ENCODE measurements at regions not wholly inside any gene's neighbourhood (a gene's known extent, or its start where the extent isn't known, plus 50 kb on each side); places are given as distances from the start of the nearest gene placed in this dataset.
"Not testable (repeated sequence)": the region's sequence is repeated elsewhere in the genome, so short reads cannot be mapped to it uniquely, and the experiment has no call there.

DNA sequence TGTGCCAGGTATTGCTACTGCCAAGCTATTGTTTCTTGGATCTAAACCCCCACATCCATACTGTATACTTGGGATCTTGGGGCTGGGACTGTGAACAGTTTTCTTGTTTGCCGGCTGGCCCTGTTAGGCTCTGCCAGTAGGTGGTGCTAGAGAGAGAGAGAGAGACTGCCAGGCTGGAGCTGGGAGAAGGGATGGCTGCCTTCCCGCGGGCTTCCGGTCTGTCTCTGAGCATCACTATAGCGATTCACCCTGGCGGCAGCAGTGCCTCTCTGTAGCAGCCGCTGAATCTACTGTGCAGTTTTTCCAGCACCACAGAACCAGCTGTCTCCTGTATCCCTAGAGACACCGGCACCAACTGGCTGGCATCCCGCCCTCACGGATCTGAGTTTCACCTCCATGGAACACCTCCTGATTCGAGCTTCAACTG is 201.2 kb downstream of the UTP18 start:
- Histone ChIP-seq H3K27me3 (ENCODE audit: control insufficient read depth, insufficient read depth, low read length) (no peaks in the 10 kb centered on the region), H3K4me3 (ENCODE audit: low read depth, low read length) (no peak overlapping the region)

DNA sequence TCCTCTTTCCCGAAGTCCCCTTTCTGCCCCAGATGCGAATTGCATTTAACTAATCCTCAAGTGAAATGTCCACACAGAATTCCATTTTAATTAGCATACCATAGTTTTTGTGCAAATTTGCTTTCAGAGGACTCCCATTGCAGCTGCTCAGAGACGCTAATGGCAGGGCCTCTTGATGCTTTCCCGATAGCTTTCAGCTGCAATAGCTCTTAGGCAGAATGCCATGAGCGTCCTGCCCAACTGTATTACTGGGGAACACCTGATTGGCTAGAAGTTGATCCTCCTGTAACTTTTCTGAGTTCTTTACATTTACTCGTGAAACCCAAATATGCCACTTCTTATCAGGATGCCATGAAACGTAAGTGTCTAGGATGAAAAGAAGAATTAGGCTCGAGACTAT is 203.0 kb downstream of the UTP18 start:
- Histone ChIP-seq H3K4me3 (ENCODE audit: low read depth, low read length) (no peak overlapping the region), H3K9ac (ENCODE audit: low read depth, low read length) (no peak overlapping the region), H3K27ac (ENCODE audit: low read depth, low read length) (no peak overlapping the region), H3K4me1 (ENCODE audit: control insufficient read depth, insufficient read depth, low read length) (no peaks in the 10 kb centered on the region), H3K27me3 (ENCODE audit: control insufficient read depth, insufficient read depth, low read length) (no peaks in the 10 kb centered on the region), H3K9me3 (ENCODE audit: control insufficient read depth, insufficient read depth, low read length) (no peaks in the 10 kb centered on the region), H3K36me3 (ENCODE audit: control insufficient read depth, insufficient read depth, low read length) (no peaks in the 10 kb centered on the region)

More for the DNA sequence above, 201.2 kb downstream of the UTP18 start:
- Histone ChIP-seq H3K9ac (ENCODE audit: low read depth, low read length) (no peak overlapping the region), H3K27ac (ENCODE audit: low read depth, low read length) (no peak overlapping the region), H3K36me3 (ENCODE audit: control insufficient read depth, insufficient read depth, low read length) (no peaks in the 10 kb centered on the region), H3K9me3 (ENCODE audit: control insufficient read depth, insufficient read depth, low read length) (no peaks in the 10 kb centered on the region), H3K4me1 (ENCODE audit: control insufficient read depth, insufficient read depth, low read length) (no peaks in the 10 kb centered on the region)

DNA sequence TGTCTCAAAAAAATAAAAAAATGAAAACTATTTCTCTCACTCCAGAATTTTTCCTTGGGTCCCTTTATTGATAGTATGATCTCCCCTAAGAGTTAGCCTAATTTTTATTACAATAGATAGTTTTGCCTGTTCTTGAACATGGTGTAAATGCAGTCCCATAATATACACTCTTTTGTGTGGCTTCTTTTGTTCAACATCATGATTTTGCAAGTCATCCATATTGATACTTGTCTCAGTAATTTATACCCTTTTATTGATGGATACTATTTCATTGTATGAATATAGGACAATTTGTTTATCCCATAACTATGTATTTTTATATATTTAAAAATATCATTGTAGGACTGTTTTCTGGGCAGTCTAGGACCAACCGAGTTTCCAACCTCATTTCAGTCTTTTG is 207.0 kb downstream of the UTP18 start:
- no peaks in the 10 kb centered on the region for H3K9me3 ChIP-seq (ENCODE audit: control insufficient read depth, insufficient read depth, low read length)
- 0 out of 2 replicates have a peak, but pooled peaks cover 9% of the 10 kb centered on the region for H3K4me1 ChIP-seq (ENCODE audit: control insufficient read depth, insufficient read depth, low read length)
- no peak overlapping the region for H3K4me3 ChIP-seq (ENCODE audit: low read depth, low read length)
- no peak overlapping the region for H3K27ac ChIP-seq (ENCODE audit: low read depth, low read length)
- H3K27me3 ChIP-seq (ENCODE audit: control insufficient read depth, insufficient read depth, low read length) = no peaks in the 10 kb centered on the region
- H3K36me3 ChIP-seq (ENCODE audit: control insufficient read depth, insufficient read depth, low read length) = no peaks in the 10 kb centered on the region
- H3K9ac ChIP-seq (ENCODE audit: low read depth, low read length) = no peak overlapping the region

DNA sequence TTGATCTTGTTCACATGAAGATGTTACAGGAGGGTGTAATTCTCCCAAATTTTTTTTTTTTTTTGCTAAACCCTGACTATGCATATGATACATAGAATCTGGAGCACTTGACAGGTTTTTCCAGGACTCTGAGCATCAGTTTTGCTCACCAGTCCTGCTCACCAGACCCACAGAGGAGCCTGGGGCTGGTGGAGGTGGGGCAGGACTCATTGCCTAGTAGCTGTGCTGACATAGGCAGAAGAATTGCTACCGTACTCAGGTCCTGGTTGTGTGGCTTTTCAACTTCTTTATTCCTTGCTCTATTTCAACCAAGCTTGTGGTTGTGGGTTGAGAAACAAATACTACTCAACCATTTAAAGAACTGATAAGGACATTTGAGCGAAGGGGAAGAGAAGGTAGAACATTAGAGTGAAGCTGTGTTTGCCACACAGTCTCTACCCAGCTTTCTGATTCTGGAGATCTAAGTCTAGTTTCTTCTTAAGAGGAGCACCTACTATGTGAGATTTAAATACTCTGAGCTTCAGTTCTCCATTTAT is 212.4 kb downstream of the UTP18 start:
- Histone ChIP-seq H3K36me3 (ENCODE audit: control insufficient read depth, insufficient read depth, low read length) (no peaks in the 10 kb centered on the region), H3K27ac (ENCODE audit: low read depth, low read length) (no peak overlapping the region), H3K9ac (ENCODE audit: low read depth, low read length) (no peak overlapping the region), H3K9me3 (ENCODE audit: control insufficient read depth, insufficient read depth, low read length) (no peaks in the 10 kb centered on the region), H3K4me1 (ENCODE audit: control insufficient read depth, insufficient read depth, low read length) (peaks cover 15% of the 10 kb centered on the region), H3K4me3 (ENCODE audit: low read depth, low read length) (no peak overlapping the region), H3K27me3 (ENCODE audit: control insufficient read depth, insufficient read depth, low read length) (no peaks in the 10 kb centered on the region)

DNA sequence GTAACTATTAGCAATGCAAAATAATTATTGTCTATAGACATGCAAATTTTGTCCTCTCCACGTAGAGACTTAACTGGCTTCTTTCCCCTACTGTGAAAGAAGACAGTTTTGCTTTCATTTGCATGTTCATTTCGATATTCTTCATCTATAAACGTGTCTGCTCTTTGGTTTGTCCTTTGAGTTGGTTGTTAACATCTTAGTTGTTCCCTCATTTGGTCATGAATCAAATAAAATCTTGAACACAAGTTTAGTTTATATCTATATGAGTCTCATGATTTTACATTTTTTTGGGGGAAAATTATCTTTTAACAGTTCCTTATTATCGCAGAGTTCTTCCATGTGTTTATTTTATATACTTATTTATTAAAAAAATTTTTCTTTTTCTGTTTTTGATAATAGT is 214.4 kb downstream of the UTP18 start:
- no peak overlapping the region for H3K9ac ChIP-seq (ENCODE audit: low read depth, low read length)
- H3K27me3 ChIP-seq (ENCODE audit: control insufficient read depth, insufficient read depth, low read length) = no peaks in the 10 kb centered on the region

DNA sequence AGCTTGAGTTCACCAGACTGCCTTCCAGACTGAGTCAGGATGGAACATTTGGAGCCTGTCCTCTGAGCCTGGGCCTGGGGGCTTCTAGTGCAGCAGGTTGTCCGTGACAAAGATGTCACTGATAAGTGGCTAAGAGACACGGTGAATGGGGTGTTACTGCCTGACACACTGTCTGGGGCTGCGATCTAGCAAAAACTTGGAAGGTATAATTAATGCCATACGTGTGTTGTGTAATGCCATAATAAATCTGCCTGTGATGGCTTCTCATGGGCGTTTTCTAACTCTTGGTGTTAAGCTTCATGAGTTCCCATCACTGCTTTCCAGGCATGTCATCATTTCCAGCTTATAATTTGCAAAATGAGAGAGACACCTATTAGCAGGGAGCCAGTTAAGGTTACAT is 215.4 kb downstream of the UTP18 start:
- Histone ChIP-seq H3K4me1 (ENCODE audit: control insufficient read depth, insufficient read depth, low read length) (peaks cover 15% of the 10 kb centered on the region), H3K27ac (ENCODE audit: low read depth, low read length) (no peak overlapping the region), H3K36me3 (ENCODE audit: control insufficient read depth, insufficient read depth, low read length) (no peaks in the 10 kb centered on the region), H3K4me3 (ENCODE audit: low read depth, low read length) (no peak overlapping the region), H3K9ac (ENCODE audit: low read depth, low read length) (no peak overlapping the region), H3K9me3 (ENCODE audit: control insufficient read depth, insufficient read depth, low read length) (no peaks in the 10 kb centered on the region), H3K27me3 (ENCODE audit: control insufficient read depth, insufficient read depth, low read length) (no peaks in the 10 kb centered on the region)

More for the DNA sequence above, 214.4 kb downstream of the UTP18 start:
- H3K4me3 ChIP-seq (ENCODE audit: low read depth, low read length) = no peak overlapping the region; the same call in 1 of the 2 replicates
- no peaks in the 10 kb centered on the region for H3K36me3 ChIP-seq (ENCODE audit: control insufficient read depth, insufficient read depth, low read length)
- H3K9me3 ChIP-seq (ENCODE audit: control insufficient read depth, insufficient read depth, low read length) = no peaks in the 10 kb centered on the region
- no peak overlapping the region for H3K27ac ChIP-seq (ENCODE audit: low read depth, low read length)
- H3K4me1 ChIP-seq (ENCODE audit: control insufficient read depth, insufficient read depth, low read length) = peaks cover 15% of the 10 kb centered on the region

DNA sequence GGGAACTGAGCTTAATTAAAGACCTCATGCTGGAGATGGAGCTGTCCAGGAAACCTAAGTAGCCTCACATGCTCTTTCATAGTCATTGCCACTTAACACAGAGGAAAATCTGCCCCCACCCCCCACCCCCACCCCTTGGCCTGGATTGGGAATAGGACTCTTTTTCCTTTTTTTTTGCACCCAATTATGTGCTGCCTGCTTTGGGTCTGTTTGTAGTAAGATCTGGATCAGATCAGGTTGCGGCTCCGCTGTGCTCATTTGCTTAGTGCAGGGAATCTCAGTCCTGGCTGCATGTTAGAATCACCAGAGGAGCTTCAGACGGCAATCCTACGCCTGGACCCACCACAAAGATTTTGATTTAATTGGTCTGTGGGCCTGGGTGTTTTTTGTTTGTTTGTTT is 219.0 kb downstream of the UTP18 start:
- no peak overlapping the region for H3K4me3 ChIP-seq (ENCODE audit: low read depth, low read length)
- H3K27me3 ChIP-seq (ENCODE audit: control insufficient read depth, insufficient read depth, low read length) = no peaks in the 10 kb centered on the region
- H3K27ac ChIP-seq (ENCODE audit: low read depth, low read length) = no peak overlapping the region
- 0 out of 2 replicates have a peak, but pooled peaks cover 3% of the 10 kb centered on the region for H3K9me3 ChIP-seq (ENCODE audit: control insufficient read depth, insufficient read depth, low read length)
- H3K4me1 ChIP-seq (ENCODE audit: control insufficient read depth, insufficient read depth, low read length) = peaks cover 5% of the 10 kb centered on the region
- no peak overlapping the region for H3K9ac ChIP-seq (ENCODE audit: low read depth, low read length)
- H3K36me3 ChIP-seq (ENCODE audit: control insufficient read depth, insufficient read depth, low read length) = no peaks in the 10 kb centered on the region

DNA sequence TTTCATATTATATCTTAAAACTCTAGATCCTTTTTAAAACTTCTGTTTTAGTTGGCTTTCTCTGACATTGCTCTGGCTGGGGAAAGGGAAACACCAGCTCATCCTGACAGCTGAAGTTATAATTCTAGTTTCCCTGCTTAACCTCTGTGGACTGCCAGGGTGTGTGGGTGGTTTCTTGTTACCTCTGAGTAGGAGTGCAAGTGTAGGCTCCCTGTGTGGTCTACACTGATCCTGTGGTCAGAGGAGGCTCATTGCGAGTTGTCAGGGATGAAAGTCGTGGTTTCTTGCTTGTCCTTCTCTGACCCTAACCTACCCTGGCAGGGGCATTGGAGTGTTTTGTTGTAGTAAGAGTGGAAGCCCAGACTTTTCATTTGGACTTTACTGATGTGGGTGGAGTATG is 221.0 kb downstream of the UTP18 start:
- no peaks in the 10 kb centered on the region for H3K4me1 ChIP-seq (ENCODE audit: control insufficient read depth, insufficient read depth, low read length)
- no peak overlapping the region for H3K9ac ChIP-seq (ENCODE audit: low read depth, low read length)
- H3K4me3 ChIP-seq (ENCODE audit: low read depth, low read length) = no peak overlapping the region
- H3K36me3 ChIP-seq (ENCODE audit: control insufficient read depth, insufficient read depth, low read length) = no peaks in the 10 kb centered on the region
- H3K9me3 ChIP-seq (ENCODE audit: control insufficient read depth, insufficient read depth, low read length) = 0 out of 2 replicates have a peak, but pooled peaks cover 3% of the 10 kb centered on the region
- no peak overlapping the region for H3K27ac ChIP-seq (ENCODE audit: low read depth, low read length)
- no peaks in the 10 kb centered on the region for H3K27me3 ChIP-seq (ENCODE audit: control insufficient read depth, insufficient read depth, low read length)

DNA sequence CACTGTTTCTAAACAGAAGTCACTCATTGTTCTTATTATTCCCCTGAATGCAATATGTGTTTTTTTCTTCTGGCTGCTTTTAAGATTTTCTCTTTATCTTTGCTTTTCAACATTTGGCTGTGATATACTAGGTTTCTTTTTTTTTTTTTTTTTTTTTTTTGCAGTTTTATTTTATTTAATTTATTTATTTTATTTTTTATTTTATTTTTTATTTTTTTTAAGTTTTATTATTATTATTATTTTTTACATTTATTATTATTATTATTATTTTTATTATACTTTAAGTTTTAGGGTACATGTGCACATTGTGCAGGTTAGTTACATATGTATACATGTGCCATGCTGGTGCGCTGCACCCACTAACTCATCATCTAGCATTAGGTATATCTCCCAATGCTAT is 221.9 kb downstream of the UTP18 start:
- not testable (repeated sequence) for H3K4me3 ChIP-seq (ENCODE audit: low read depth, low read length); H3K4me1 ChIP-seq (ENCODE audit: control insufficient read depth, insufficient read depth, low read length); H3K27me3 ChIP-seq (ENCODE audit: control insufficient read depth, insufficient read depth, low read length); H3K9me3 ChIP-seq (ENCODE audit: control insufficient read depth, insufficient read depth, low read length); H3K27ac ChIP-seq (ENCODE audit: low read depth, low read length); H3K36me3 ChIP-seq (ENCODE audit: control insufficient read depth, insufficient read depth, low read length); H3K9ac ChIP-seq (ENCODE audit: low read depth, low read length)

DNA sequence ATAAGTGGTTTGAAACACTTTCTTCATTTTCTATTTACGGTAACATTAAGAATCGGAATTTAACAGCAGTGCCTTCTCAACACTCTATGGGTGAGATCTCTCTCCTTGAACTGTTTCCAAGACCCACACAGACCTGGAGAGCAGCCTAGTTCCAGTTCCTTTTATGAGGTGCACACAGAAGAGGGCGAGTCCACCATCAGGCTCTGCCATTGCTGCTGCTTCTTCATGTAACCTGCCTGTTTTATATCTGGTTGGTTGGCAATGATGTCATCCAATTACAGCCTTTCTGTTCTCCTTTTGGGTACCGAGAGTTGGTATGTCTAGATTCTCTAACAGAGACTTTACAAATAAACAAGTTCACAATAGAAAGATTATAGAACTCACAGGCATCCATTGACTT is 225.7 kb downstream of the UTP18 start:
- no peaks in the 10 kb centered on the region for H3K4me1 ChIP-seq (ENCODE audit: control insufficient read depth, insufficient read depth, low read length)
- H3K4me3 ChIP-seq (ENCODE audit: low read depth, low read length) = no peak overlapping the region
- H3K36me3 ChIP-seq (ENCODE audit: control insufficient read depth, insufficient read depth, low read length) = no peaks in the 10 kb centered on the region
- H3K9me3 ChIP-seq (ENCODE audit: control insufficient read depth, insufficient read depth, low read length) = 0 out of 2 replicates have a peak, but pooled peaks cover 3% of the 10 kb centered on the region
- no peak overlapping the region for H3K9ac ChIP-seq (ENCODE audit: low read depth, low read length)
- H3K27ac ChIP-seq (ENCODE audit: low read depth, low read length) = no peak overlapping the region
- H3K27me3 ChIP-seq (ENCODE audit: control insufficient read depth, insufficient read depth, low read length) = no peaks in the 10 kb centered on the region

DNA sequence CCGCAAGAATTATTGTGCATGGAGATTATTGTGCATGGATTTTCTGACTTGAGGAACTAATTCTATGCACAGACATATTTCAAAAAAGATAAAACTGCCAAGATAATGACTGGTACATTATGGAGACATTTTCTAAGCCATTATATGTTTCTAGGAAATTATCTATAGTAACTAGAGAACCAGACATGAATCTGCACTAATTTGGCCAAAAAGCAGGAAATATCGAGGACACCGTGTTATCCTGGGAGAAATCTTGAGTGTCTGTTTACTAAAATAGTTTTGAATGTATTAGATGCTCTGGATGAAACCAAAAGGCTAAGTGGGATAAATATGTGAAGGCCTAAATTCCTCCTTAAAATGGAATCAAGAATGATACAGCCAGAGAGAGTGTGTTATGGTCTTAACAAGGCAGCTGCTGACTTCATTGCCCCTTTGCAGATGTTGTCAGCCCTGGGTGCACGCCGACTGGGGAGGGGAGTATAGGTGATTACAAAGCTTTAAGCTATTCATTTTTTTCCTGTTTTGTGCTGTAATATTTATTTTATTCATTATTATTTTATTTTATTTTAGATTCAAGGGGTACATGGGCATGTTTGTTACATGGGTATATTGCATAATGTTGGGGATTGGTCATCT is 226.7 kb downstream of the UTP18 start:
- Histone ChIP-seq H3K9me3 (ENCODE audit: control insufficient read depth, insufficient read depth, low read length) (no peaks in the 10 kb centered on the region), H3K4me1 (ENCODE audit: control insufficient read depth, insufficient read depth, low read length) (no peaks in the 10 kb centered on the region), H3K9ac (ENCODE audit: low read depth, low read length) (no peak overlapping the region), H3K27me3 (ENCODE audit: control insufficient read depth, insufficient read depth, low read length) (no peaks in the 10 kb centered on the region), H3K36me3 (ENCODE audit: control insufficient read depth, insufficient read depth, low read length) (no peaks in the 10 kb centered on the region), H3K27ac (ENCODE audit: low read depth, low read length) (no peak overlapping the region), H3K4me3 (ENCODE audit: low read depth, low read length) (no peak overlapping the region)

Measured in HUES48 (cell line).